ENCODE measurements at regions not wholly inside any gene's neighbourhood (a gene's known extent, or its start where the extent isn't known, plus 50 kb on each side); places are given as distances from the start of the nearest gene placed in this dataset.

DNA sequence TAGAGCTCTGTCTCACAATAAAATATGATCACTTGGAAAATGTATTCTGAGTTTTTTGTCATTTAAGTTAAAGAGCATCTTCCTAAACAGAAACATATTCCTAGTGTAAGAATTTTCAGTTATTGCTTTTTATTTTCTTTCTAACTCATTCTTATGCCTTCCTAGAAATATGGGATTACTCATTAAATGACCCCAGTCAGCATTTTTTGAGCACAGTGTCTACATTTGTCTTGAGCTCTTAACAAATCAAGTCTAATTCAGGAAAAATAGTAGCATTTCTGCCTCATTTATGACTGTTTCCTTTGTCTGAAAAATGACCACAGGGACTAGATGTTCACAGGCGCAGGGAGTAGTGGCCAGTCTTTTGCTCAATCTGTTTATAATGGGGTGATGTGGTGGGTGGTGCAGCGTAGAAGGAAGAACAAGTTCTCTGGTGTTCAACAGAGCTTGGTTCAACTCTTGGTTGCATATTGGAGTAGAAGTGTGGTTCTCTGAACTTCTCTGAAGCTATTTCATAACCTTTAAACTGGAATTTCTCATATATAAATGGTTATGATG is 267.1 kb downstream of the CYRIA start:
- Histone ChIP-seq H3K4me2 (ENCODE audit: insufficient read depth in 1 of 2, low read depth in 2 of 2, low read length in 2 of 2) (no peak overlapping the region), H2BK12ac (ENCODE audit: low read depth, low read length) (no peak overlapping the region), H3K23ac (ENCODE audit: insufficient read length) (no peak overlapping the region), H3K79me2 (ENCODE audit: control insufficient read depth in 1 of 2, insufficient read depth in 2 of 2, low read length in 2 of 2) (no peaks in the 10 kb centered on the region), H3K18ac (ENCODE audit: extremely low read depth, low read length) (no peak overlapping the region), H3K27me3 (replicated peaks in 1 of 4; ENCODE audit: control insufficient read depth in 3 of 4, extremely low read depth in 1 of 4, insufficient read depth in 3 of 4, low read length in 3 of 4) (no peaks in the 10 kb centered on the region), H3K36me3 (ENCODE audit: control insufficient read depth in 2 of 4, insufficient read depth in 4 of 4, low read length in 3 of 4) (no peaks in the 10 kb centered on the region; a peak in 1 of 8 replicates), H4K91ac (replicated peaks; ENCODE audit: insufficient read length, low read length) (no peak overlapping the region), H2BK120ac (replicated peaks; ENCODE audit: low read depth, low read length) (no peak overlapping the region), H2BK5ac (ENCODE audit: low read depth, low read length) (no peak overlapping the region), H2BK15ac (ENCODE audit: low read length) (no peak overlapping the region), H3K9me3 (ENCODE audit: insufficient read depth in 2 of 2, low read depth in 1 of 2, low read length in 1 of 2) (no peaks in the 10 kb centered on the region), H3K27ac (ENCODE audit: low read depth, low read length) (no peak overlapping the region), H4K5ac (ENCODE audit: insufficient read length, low read depth, low read length) (no peak overlapping the region), H3K4me3 (ENCODE audit: extremely low read depth in 1 of 4, insufficient read depth in 2 of 4, low read depth in 3 of 4, low read length in 4 of 4) (no peak overlapping the region), H2BK20ac (ENCODE audit: low read length) (no peak overlapping the region), H3K79me1 (ENCODE audit: low read depth, low read length) (no peaks in the 10 kb centered on the region), H3K14ac (ENCODE audit: insufficient read length) (no peak overlapping the region), H3K4me1 (replicated peaks in 1 of 4; ENCODE audit: control insufficient read depth in 3 of 4, insufficient read depth in 4 of 4, low read length in 3 of 4) (no peaks in the 10 kb centered on the region; a peak in 1 of 7 replicates), H4K20me1 (replicated peaks in 1 of 2; ENCODE audit: control insufficient read depth in 1 of 2, insufficient read depth in 2 of 2, low read length in 2 of 2) (no peaks in the 10 kb centered on the region), H3K23me2 (ENCODE audit: low read depth, low read length) (peaks cover 11% of the 10 kb centered on the region; the same call in 1 of the 2 replicates), H2AFZ (ENCODE audit: low read length) (no peak overlapping the region), H2AK5ac (ENCODE audit: low read depth, low read length) (no peak overlapping the region), H3K9ac (replicated peaks in 1 of 4; ENCODE audit: extremely low read depth in 1 of 4, low read depth in 3 of 4, low read length in 3 of 4) (no peak overlapping the region), H4K8ac (ENCODE audit: extremely low read depth, insufficient read depth, low read length) (no peak overlapping the region), H3K4ac (replicated peaks; ENCODE audit: insufficient read length, low read depth, low read length) (no peak overlapping the region), H3K56ac (replicated peaks; ENCODE audit: insufficient read length, low read depth, low read length) (no peak overlapping the region)
- ChIA-PET POLR2A (ENCODE audit: partially characterized antibody) (no interaction called here), CTCF (ENCODE audit: partially characterized antibody) (interaction anchor here (1.2 to 1.9 kb wide), 2 partner anchors 127 to 156 kb away, joined by 3 to 6 read pairs; no protein-coding TSS in a partner anchor)
- DNase-seq (ENCODE audit: low read depth in 1 of 2, low spot score in 2 of 2) (no peak), FAIRE-seq (no peak)
- WGBS, 2 experiments (ENCODE audit: extremely low coverage in 1 of 2, insufficient coverage in 1 of 2, insufficient read length in 1 of 2, insufficient replicate concordance in 2 of 2, low coverage in 1 of 2, low lambda C conversion rate in 2 of 2, missing lambda C conversion rate in 1 of 2) = 83% methylated on average over 2 of the region's 2 CpGs; no CpG with 5 or more reads in 1 of the 2 experiments
- TF ChIP-seq MAFK (IDR thresholded peaks at IDR 0.05; ENCODE audit: low read depth, low read length) (peak; percentile 59; the same call in 1 of the 2 replicates), TCF12 (IDR thresholded peaks at IDR 0.05; ENCODE audit: low read depth, low read length) (no peak)

All from H1 (cell line).